ENCODE measurements at regions not wholly inside any gene's neighbourhood (a gene's known extent, or its start where the extent isn't known, plus 50 kb on each side); places are given as distances from the start of the nearest gene placed in this dataset.

GRCh38 chr11:42802201-42802899 is 509.4 kb upstream of the API5 start:
- no peak overlapping the region for H3K4me3 ChIP-seq (replicated peaks in 1 of 3; ENCODE audit: insufficient read depth in 1 of 3, low read depth in 1 of 3, low read length in 3 of 3)
- DNase-seq (ENCODE audit: low read depth, low spot score) = no peak
- no peak for TF ChIP-seq MAX (IDR thresholded peaks at IDR 0.05; ENCODE audit: insufficient read depth, insufficient read length)
- no peak for TF ChIP-seq JUN (IDR thresholded peaks at IDR 0.05; ENCODE audit: borderline replicate concordance, insufficient read depth, insufficient read length, low read depth)
- TF ChIP-seq MYC (IDR thresholded peaks at IDR 0.05; ENCODE audit: low read depth, low read length) = no peak
- TF ChIP-seq POLR2AphosphoS5 (IDR thresholded peaks at IDR 0.05; ENCODE audit: insufficient read depth, low read depth, low read length) = no peak
- no peak for TF ChIP-seq GATA2 (IDR thresholded peaks at IDR 0.05; ENCODE audit: insufficient read depth, insufficient read length, low read depth, low read length)
- TF ChIP-seq EZH2 (IDR thresholded peaks at IDR 0.05; ENCODE audit: borderline replicate concordance, low read depth, low read length, severe bottlenecking) = no peak
- no peaks in the 10 kb centered on the region for H3K4me1 ChIP-seq (ENCODE audit: control insufficient read depth, extremely low read depth, insufficient read depth, low read length)
- H3K9me3 ChIP-seq (replicated peaks; ENCODE audit: control insufficient read depth, insufficient read depth, low read length) = no peaks in the 10 kb centered on the region
- no peak overlapping the region for H3K9ac ChIP-seq (replicated peaks; ENCODE audit: extremely low read depth, insufficient read depth, low read length)
- no peaks in the 10 kb centered on the region for H3K36me3 ChIP-seq (ENCODE audit: control insufficient read depth in 2 of 2, extremely low read depth in 1 of 2, insufficient read depth in 2 of 2, low read length in 2 of 2)
- FAIRE-seq = no peak
- H2AFZ ChIP-seq (ENCODE audit: low read depth, low read length) = no peak overlapping the region
- H3K27ac ChIP-seq (ENCODE audit: insufficient read depth, low read depth, low read length) = no peak overlapping the region
- ChIA-PET CTCF (no interaction called here), POLR2A (no interaction called here)
- H3K27me3 ChIP-seq (ENCODE audit: control insufficient read depth in 2 of 2, insufficient read depth in 2 of 2, low read length in 2 of 2) = no peaks in the 10 kb centered on the region
- no peaks in the 10 kb centered on the region for H3K9me1 ChIP-seq (replicated peaks; ENCODE audit: control insufficient read depth, extremely low read depth, insufficient read depth, low read length)
- dilution Hi-C loops (cut with MboI; ENCODE audit: extremely low pct_ligation_motif_present, low sequenced_read_pairs) (no loop called here), intact Hi-C loops (cut with micrococcal nuclease) (no loop called here)
- H4K20me1 ChIP-seq (replicated peaks; ENCODE audit: control insufficient read depth, extremely low read depth, insufficient read depth, low read length) = no peaks in the 10 kb centered on the region
- BruUV-seq (replicated peaks) = no TSS peak
- no peaks in the 10 kb centered on the region for H3K79me2 ChIP-seq (ENCODE audit: control insufficient read depth, insufficient read depth, low read length)
- H3K4me2 ChIP-seq (ENCODE audit: insufficient read depth, low read length) = no peak overlapping the region

GRCh38 chr11:42806191-42806590 is 505.6 kb upstream of the API5 start:
- dilution Hi-C loops (cut with MboI; ENCODE audit: extremely low pct_ligation_motif_present, low sequenced_read_pairs) (no loop called here), intact Hi-C loops (cut with micrococcal nuclease) (no loop called here)
- H2AFZ ChIP-seq (ENCODE audit: low read depth, low read length) = no peak overlapping the region
- ChIA-PET CTCF (no interaction called here), POLR2A (no interaction called here)
- H3K27ac ChIP-seq (ENCODE audit: insufficient read depth, low read depth, low read length) = no peak overlapping the region
- H3K36me3 ChIP-seq (ENCODE audit: control insufficient read depth in 2 of 2, extremely low read depth in 1 of 2, insufficient read depth in 2 of 2, low read length in 2 of 2) = no peaks in the 10 kb centered on the region
- H3K4me1 ChIP-seq (ENCODE audit: control insufficient read depth, extremely low read depth, insufficient read depth, low read length) = no peaks in the 10 kb centered on the region
- H3K9ac ChIP-seq (replicated peaks; ENCODE audit: extremely low read depth, insufficient read depth, low read length) = no peak overlapping the region
- no peaks in the 10 kb centered on the region for H3K9me1 ChIP-seq (replicated peaks; ENCODE audit: control insufficient read depth, extremely low read depth, insufficient read depth, low read length)
- no peaks in the 10 kb centered on the region for H3K27me3 ChIP-seq (ENCODE audit: control insufficient read depth in 2 of 2, insufficient read depth in 2 of 2, low read length in 2 of 2)
- BruUV-seq (replicated peaks) = no TSS peak
- no peak overlapping the region for H3K4me2 ChIP-seq (ENCODE audit: insufficient read depth, low read length)
- no peaks in the 10 kb centered on the region for H3K79me2 ChIP-seq (ENCODE audit: control insufficient read depth, insufficient read depth, low read length)
- no peaks in the 10 kb centered on the region for H3K9me3 ChIP-seq (replicated peaks; ENCODE audit: control insufficient read depth, insufficient read depth, low read length)
- H4K20me1 ChIP-seq (replicated peaks; ENCODE audit: control insufficient read depth, extremely low read depth, insufficient read depth, low read length) = no peaks in the 10 kb centered on the region
- no peak overlapping the region for H3K4me3 ChIP-seq (replicated peaks in 1 of 3; ENCODE audit: insufficient read depth in 1 of 3, low read depth in 1 of 3, low read length in 3 of 3)
- DNase-seq (ENCODE audit: low read depth, low spot score) (no peak), FAIRE-seq (no peak)
- TF ChIP-seq POLR2AphosphoS5 (IDR thresholded peaks at IDR 0.05; ENCODE audit: insufficient read depth, low read depth, low read length) (no peak), GATA2 (IDR thresholded peaks at IDR 0.05; ENCODE audit: insufficient read depth, insufficient read length, low read depth, low read length) (no peak), CTCF (IDR thresholded peaks at IDR 0.05; ENCODE audit: extremely low read depth in 1 of 2, insufficient read depth in 1 of 2, low read depth in 1 of 2, low read length in 2 of 2) (no peak), POLR2A (IDR thresholded peaks at IDR 0.05; ENCODE audit: low read depth, low read length) (no peak)

All from endothelial cell of umbilical vein (primary cell).